ENCODE measurements at regions not wholly inside any gene's neighbourhood (a gene's known extent, or its start where the extent isn't known, plus 50 kb on each side); places are given as distances from the start of the nearest gene placed in this dataset.

DNA sequence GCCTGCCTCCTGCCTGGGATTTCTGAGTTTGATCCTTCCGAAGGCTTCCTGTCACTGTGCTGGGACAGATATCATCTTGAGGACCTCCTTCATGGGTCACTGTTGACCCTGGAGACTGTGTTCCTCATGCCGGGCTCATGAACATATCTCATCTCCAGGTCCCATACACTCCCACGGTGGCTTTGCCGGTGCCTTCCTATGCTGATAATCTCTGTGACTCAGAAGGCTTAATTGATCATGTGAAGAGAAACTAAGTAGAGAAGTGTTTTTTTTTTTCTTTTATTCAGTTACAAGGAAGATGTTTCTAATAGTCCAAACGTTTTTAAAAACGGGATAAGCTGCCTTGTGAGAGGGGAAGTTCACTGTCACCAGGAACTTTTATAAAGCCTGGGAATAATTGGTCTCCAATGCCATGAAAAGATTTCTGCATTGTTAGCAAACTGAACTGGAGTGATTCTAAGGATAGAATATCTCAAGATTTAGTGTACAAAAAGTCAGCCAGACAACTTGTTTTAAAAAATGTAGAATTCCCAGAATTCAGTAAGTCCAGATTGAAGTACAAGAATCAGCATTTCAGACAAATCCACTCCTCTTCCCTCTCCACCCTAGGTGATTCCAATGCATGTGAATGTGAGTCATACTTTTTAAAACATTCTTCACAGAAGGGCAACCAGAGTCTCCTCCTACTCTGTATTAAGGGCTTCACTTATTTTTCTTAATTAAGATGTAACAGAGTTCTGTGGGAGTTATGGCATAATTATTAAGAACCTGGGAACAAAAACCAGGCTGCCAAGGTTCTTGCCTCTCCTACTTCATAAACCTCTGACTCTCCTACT lies 139.8 kb upstream of the LGR5 start (continued):
- TF ChIP-seq, protein P1, sequence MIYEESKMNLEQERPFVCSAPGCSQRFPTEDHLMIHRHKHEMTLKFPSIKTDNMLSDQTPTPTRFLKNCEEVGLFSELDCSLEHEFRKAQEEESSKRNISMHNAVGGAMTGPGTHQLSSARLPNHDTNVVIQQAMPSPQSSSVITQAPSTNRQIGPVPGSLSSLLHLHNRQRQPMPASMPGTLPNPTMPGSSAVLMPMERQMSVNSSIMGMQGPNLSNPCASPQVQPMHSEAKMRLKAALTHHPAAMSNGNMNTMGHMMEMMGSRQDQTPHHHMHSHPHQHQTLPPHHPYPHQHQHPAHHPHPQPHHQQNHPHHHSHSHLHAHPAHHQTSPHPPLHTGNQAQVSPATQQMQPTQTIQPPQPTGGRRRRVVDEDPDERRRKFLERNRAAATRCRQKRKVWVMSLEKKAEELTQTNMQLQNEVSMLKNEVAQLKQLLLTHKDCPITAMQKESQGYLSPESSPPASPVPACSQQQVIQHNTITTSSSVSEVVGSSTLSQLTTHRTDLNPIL (CRISPR knock-in tag; IDR thresholded peaks at IDR 0.05) = no peak
- peak; percentile 85 for TF ChIP-seq GATAD2A (IDR thresholded peaks at IDR 0.05)
- no peak for TF ChIP-seq FIP1L1 (IDR thresholded peaks at IDR 0.05; ENCODE audit: low read depth, low read length, poor library complexity, severe bottlenecking)
- no peak for TF ChIP-seq ESRRB (CRISPR knock-in tag; IDR thresholded peaks at IDR 0.05; ENCODE audit: borderline replicate concordance)
- no peak for TF ChIP-seq GATAD2B (IDR thresholded peaks at IDR 0.05; ENCODE audit: borderline replicate concordance)
- no peak for TF ChIP-seq PHF8 (IDR thresholded peaks at IDR 0.05; ENCODE audit: borderline replicate concordance, low read length)
- no peak for TF ChIP-seq MEF2A (IDR thresholded peaks at IDR 0.05; ENCODE audit: control insufficient read depth, low read depth, low read length)
- peak; percentile 69 for TF ChIP-seq GATA2 (CRISPR knock-in tag; IDR thresholded peaks at IDR 0.05)
- 0 out of 2 replicates have a peak, but pooled peaks have one; percentile 63 for TF ChIP-seq ELF4 (CRISPR knock-in tag; IDR thresholded peaks at IDR 0.05)
- no peak for TF ChIP-seq CEBPG (CRISPR knock-in tag; IDR thresholded peaks at IDR 0.05)
- TF ChIP-seq CEBPG (tag; conservative IDR thresholded peaks at IDR 0.05 in 1 of 2, IDR thresholded peaks at IDR 0.05 in 1 of 2) = no peak
- TF ChIP-seq MEF2D (tag; conservative IDR thresholded peaks at IDR 0.05; ENCODE audit: low read depth) = no peak
- TF ChIP-seq ZNF146 (CRISPR knock-in tag; IDR thresholded peaks at IDR 0.05; ENCODE audit: unreplicated experiment) = no peak
- no peak for TF ChIP-seq HSF4 (CRISPR knock-in tag; IDR thresholded peaks at IDR 0.05; ENCODE audit: borderline replicate concordance)
- no peak; the same call in 1 of the 2 replicates for TF ChIP-seq MGA (IDR thresholded peaks at IDR 0.05)
- TF ChIP-seq ZNF507 (tag; conservative IDR thresholded peaks at IDR 0.05) = no peak
